CD4-positive, alpha-beta T cell treated with Interleukin-1 beta for 1 hour (primary cell): ENCODE measurements at regions not wholly inside any gene's neighbourhood (a gene's known extent, or its start where the extent isn't known, plus 50 kb on each side); places are given as distances from the start of the nearest gene placed in this dataset.
A peak's percentile ranks its signal among the peaks of the same experiment; 100 is the strongest.
"Not testable (repeated sequence)": the region's sequence is repeated elsewhere in the genome, so short reads cannot be mapped to it uniquely, and the experiment has no call there.

Source experiments
- DNase-seq, 2 donors: peaks; one replicate each; pipeline ENCODE4 v3.0.0-alpha.2; 2020 to 2022

DNA sequence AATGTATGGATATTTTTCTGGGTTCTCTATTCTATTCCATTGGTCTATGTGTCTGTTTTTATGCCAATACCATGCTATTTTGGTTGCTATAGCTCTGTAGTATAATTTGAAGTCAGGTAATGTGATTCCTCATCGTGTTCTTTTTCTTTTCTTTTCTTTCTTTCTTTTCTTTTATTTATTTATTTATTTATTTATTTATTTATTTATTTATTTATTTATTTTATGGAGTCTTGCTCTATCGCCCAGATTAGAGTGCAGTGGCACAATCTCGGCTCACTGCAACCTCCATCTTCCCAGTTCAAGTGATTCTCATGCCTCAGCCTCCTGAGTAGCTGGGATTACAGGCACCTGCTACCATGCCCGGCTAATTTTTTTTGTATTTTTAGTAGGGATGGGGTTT is 315.2 kb downstream of the SV2B start:
- DNase-seq = not testable (repeated sequence)

DNA sequence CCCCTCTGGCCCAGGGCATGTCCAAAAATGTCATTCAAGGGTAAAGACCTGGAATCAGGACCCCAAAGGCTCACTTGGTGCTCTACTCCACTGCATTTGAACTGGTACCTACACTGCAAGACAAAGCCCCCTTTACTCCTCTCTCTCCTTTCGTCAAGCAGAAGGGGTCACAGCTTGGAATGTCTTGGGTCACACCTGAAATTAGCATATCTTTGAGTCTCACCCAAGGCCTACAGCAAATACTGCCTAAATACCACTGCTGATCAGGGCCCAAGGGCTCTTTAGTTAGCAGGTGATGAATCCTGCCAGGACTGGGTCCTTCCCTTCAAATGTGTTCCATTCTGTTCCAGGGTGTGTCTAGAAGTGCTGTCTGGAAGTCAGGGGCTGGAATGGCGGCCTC is 320.6 kb downstream of the SV2B start:
- no peak for DNase-seq

DNA sequence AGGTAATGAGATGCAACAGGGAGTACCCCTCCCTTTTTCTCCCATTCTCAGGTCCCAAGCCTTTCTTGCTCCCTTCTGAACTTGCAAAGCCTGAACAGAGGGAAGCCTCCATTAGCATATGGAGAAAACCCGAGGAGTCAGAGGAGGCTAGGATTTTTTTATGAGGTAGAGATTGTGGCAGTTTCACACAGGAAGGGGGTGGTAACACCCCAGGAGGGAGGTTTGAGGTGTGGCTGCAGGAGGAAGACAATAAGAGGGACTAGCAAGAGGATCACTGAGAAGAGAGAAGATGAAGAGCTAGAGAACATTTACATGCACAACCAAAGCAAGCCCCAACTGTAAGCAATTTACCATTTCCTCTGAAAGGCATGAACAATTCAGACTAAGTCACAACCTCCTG is 322.7 kb downstream of the SV2B start:
- DNase-seq = peak; percentile 6 to 43

DNA sequence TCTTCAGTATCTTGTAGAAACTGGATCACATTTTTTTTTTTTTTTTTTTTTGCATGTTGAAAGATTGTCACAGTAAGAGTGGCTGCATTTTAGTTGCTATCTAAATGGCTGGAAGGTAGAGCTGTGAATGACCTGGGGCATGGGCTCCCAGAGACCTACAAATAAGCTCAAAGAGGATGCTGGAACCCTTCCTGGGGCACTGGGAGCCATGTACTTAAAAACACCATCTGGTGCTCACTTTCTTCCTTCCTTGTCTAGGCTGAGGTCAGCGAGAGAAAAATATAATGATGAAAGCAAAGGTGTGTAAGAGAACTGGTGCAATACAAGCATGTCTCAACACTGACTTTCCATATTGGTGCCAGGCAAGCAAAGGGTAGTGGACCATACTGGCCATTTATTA is 323.9 kb downstream of the SV2B start:
- no peak for DNase-seq

DNA sequence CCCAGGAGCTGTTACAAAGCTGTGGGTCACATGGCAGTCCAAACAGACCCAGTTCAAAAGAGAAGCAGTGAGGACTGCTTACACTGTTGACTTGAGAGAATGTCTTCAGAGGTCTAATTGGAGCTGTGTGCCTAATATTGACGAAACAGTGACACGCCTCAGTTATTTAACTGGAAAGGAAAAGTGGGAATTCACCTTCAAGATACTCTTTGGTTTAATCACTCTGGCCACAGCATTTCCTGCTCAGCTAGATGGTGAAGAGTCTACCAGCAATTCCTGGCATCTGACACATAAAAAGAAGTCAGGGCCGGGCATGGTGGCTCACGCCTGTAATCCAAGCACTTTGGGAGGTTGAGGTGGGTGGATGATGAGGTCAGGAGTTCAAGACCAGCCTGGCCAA is 326.4 kb downstream of the SV2B start:
- peak in 1 of 2 donors; percentile 43 for DNase-seq

DNA sequence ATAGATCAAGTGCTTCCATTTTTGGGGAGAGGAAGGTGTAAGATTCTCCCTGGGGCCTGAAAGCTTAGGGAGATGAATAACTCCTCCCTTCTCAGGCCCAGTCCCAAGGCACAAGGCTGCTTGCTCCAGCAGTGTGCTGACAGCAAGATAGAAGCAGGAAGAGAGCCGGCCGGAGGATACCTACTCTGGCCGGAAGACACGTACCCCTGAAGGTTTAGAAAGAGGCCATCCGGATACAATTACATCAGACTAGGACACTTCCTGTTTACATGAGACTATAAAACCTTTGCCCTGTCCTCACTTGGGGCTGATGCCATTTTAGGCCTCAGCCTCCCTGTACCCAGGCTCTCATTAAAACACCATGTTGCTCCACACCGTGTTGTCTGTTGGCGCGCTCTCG is 329.9 kb downstream of the SV2B start:
- no peak for DNase-seq

DNA sequence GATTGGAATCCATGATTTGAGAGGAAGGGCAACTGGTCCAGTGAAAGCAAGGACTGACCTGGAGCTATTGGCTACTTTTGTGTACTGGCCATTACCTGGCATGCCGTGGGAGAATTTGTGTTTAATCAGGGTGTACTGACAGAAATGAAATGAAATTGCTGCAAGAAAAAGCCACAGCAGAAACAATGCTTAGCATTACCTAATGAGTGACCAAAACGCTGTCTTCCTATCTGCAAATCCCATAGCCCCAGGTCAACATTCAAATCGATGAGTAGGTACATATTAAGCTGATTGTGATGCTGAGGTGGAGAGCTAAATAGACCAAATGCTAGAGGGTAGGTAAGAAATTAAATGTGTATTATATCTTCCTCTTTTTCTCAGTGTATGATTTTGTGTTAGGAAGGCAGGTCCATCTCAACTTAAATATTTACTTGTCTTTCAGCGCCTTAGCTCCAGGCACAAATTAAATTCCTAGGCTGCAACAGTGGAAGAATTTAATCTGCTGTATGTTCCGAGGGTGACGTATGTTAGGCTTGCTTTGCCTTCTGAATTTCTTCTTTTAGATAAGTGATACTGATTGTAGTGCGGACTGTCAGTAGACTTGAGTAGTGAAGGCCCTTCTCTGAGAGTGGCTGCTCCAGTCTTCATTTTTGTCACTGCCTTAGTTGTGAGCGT is 331.1 kb downstream of the SV2B start:
- DNase-seq = no peak

DNA sequence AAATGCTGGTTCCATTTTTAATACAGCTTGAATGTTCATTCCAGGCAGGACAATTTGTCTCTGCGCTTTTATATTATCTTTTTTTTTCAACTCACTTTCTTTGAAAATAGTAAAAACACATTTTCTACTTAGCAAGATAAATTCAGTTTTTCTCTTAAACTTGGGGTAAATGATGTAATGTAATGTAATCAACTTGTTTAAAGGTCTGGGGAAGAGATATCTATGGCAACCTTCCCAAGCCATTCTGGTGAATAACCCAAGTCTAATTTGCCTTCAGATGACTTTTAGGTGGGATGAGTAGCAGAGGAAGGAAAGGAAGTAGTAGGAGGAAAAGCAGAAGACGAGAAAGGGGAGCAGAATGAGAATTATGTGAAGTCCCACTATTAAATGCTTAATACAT is 335.1 kb downstream of the SV2B start:
- DNase-seq = no peak

DNA sequence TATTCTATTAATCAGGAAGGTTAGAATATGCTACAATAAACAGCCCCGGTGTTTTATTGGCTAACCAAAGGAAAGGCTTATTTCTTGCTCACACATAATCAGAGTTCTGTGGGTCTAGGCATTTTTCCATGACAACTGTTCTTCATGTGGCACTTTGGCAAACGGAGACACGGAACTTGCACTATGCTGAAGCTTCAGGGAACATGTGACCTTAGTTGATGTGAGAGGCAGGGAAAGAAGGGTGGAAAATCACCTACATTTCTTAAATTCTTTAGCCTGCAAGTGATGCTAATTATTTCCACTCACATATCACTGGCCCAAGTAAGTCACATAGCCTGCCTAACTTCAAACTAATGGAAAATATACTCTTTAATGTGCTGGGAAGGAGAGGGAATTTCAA is 344.6 kb downstream of the SV2B start:
- DNase-seq = no peak

DNA sequence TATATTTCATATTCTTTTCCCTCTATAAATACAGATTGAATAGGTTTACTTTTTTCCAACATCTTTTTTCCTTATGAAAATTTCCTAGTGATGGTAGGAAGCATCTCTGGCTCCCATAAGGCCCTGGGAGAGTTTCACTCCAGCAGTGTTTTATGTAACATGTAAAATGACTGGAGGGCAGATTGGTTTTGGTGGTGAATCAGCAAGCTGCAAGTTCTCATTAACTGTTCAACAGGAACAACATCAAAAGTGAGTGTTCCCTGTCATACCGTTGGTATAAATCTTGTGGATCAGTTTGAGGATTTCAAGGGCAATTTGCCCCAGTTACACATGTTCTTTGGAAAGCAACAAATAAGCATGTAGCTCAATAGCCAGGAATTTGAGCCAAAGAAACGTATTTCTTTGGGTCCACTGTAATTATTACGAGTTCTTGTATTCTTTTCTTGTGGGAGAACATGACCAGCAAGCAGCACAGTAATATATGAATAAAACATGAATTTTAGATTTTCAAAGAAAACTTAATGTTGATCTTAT is 345.7 kb downstream of the SV2B start:
- DNase-seq = no peak

DNA sequence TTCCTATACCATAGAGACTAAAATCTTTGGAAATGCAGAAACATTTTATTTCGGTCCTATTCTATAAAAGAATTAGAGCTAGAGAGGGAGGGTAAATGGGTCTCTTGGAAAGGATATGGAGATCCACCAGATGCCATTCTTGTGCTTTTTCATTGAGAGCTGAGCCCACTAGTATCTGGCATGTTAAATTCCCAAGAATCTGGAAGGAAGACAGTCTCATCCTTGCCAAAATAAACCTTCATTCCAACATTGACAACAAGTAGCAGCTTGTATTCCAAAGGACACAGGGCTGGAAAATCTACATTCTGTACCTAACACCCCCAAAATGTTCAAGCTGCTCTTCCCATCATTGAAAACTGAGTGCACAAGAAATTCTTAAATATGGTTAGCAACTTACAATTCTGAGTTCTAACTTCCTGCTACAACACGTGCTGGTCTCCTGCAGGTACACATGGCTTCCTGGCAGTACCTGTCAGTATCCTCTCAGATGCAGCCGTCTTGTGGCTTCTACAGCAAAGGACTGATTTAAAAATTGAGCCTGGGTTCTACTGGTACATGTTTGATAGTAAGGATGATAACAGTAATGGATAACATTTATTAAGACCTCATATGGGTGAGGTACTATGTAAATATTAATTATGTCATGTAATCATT is 348.1 kb downstream of the SV2B start:
- DNase-seq = no peak

DNA sequence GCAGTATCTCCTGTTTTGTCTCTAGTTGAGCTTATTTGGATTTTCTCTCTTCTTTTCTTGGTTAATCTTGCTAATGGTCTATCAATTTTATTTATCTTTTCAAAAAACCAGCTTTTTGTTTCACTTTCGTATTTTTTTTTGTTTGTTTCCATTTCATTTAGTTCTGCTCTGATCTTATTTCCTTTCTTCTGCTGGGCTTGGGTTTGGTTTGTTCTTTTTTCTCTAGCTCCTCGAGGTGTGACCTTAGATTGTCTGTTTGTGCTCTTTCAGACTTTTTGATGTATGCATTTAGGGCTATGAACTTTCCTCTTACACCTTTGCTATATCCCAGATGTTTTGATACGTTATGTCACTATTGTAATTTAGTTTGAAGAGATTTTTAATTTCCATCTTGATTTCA is 353.3 kb downstream of the SV2B start:
- peak in 1 of 2 donors; percentile 39 for DNase-seq

DNA sequence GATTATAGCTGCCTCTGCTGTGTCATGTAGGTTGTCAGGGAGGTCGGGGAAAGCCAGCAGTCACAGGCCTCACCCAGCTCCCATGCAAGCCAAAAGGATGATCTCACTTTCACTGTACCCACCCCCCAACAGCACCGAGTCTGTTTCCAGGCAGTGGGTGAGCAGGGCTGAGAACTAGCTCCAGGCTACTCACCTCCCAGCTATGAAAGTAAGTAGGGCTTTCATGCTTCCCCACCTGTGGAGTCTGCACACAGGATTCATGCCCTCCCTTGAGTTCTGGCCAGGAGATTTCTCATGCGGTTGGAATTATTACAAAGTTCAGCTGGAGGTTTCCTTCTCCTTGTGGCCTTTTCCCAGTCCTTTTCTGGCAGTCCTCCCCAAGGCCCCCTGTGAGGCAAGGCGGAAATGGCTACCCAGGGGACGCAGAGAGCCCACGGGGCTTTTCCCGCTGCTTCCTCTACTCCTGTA is 356.2 kb downstream of the SV2B start:
- DNase-seq = no peak

DNA sequence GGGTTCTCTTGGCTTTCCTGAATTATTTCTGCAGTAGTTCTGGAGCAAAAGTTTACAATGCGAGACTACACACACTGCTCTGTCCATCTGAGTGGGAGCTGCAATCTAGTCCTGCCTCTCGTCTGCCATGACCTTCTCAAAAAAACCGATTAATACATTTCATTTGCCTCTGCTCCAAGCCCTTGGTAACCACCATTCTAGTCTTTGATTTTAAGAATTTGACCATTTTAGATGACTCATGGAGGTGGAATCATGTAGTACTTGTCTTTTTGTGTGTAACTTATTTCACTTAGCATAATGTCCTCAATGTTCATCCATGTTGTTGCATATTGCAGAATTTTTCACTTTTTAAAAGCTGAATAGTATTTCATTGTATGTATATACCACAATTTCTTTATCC is 356.9 kb downstream of the SV2B start:
- DNase-seq = no peak

DNA sequence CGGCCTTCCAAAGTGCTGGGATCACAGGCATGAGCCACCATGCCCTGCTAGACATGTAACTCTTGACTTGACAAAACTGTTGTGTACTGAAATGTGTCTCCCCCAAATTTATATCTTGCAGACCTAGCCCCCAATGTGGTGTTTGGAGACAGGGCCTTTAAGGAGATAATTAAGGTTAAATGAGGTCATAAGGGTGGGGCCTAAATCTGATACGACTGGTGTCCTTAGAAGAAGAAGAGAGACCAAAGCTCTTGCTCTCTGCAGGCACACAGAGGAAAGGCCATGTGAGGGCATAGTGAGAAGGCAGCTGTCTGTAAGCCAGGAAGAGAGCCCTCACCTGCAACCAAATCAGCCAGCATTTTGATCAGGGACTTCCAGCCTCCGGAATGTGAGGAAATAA is 361.3 kb downstream of the SV2B start:
- no peak for DNase-seq

DNA sequence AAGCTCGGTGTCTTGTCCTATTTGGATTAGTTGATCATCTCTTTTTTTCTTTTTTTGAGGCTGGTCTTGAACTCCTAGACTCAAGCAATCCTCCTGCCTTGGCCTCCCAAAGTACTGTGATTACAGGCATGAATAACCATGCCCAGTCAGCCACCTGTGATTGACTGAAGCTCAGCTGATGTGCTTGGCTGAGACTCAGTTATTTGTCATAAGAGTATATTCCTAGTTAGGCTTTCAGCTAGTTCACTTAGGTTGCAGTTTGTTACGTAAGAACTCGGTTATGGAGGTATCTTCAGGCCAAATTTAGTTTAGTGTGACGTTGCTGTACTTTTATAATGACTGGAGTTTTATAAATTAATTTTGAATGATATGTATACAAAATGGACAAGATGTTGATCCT is 365.0 kb downstream of the SV2B start:
- no peak for DNase-seq

DNA sequence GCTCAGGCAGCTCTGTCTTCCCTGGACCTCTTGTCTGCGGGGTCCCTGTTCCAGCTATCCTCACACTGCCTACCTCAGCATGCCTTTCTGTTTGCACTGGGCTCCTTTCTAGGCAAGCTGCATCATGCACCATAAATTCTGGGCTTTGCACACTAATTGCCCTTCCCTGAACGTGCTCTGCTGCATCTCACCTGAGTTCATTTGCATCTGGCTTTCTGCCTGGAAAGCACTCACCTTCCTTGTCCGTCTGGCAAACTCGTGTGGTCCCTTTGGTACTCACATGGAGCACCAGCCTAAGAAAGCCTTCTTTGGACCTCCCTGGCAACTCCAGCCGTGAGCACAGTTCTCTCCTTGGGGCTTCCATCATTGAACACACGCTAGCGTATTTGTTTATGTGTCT is 365.6 kb downstream of the SV2B start:
- DNase-seq = no peak

DNA sequence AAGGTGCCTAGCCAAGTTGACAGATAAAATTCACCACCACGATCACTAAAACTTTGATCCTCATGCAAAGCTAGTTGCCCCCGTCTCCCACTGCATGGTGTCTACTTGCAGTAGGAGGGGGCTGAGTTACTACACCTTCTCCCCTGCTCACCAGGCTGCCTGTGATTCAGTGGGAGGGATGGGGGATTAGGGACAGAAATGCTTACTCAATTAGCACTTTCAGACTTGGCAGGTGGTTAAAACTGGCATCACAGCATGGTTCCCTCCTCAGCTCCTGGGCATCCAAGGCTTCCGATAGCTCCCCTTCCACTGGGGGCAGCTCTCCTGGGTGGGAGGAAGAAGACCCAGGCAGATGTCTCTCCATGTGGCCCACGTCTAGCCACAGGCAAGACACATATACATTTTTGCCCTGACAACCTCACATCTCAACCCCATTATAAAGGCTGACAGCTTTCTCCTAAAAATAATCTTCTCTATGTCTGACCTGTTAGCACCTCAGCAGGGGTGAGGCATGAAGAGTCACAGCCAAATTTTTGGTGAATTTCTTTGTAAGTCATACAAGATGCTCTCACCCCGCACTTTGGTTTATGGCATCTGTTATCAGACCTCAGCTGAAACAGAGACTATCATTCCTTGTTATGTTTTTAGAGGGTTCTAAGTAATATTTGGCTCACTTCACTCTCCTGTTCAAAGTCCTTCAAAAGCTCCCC is 369.0 kb downstream of the SV2B start:
- DNase-seq = no peak

DNA sequence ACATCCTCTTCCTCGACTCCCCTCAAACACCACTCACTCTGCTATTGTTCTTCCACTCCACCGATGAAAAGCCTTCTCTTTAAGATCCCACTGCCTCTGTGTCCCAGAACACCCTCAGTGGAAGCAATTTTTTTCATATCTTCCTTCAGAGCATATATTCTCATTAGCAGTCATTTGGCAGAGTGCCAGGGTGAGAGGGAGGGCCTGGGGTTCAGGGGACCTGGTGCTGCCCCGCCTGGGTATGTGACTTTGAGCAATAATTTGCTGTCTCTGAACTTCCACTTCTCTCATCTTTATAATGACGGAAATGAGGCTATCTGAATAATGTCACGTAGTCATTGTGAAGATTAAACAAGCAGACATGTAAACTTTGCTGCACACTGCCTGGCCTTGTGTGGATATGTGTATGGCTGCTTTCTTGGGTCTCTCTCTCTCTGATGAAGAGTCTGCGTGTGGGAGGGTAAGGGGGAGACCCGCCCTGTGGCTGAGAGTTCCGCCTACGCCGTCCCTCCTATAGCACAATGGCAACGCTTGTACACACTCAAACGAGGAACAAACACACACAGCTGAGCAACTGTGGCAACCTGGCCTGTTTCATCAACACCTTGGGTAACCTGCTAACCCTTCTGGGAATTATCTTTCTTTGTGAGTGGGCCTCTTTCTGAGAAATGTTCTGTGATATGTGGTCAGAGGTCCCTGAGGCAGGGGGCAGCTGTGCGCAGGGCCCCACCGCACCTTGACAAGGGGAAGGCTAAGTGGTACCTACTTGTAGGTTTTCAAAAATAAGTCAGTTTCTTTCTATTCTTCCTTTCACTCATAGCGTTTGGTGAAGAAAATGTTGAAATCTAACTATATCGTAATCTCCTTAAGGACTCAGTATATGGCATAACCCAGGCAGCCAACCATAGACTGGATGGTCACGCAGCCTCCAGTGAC is 369.8 kb downstream of the SV2B start:
- DNase-seq = peak; percentile 78 to 88

DNA sequence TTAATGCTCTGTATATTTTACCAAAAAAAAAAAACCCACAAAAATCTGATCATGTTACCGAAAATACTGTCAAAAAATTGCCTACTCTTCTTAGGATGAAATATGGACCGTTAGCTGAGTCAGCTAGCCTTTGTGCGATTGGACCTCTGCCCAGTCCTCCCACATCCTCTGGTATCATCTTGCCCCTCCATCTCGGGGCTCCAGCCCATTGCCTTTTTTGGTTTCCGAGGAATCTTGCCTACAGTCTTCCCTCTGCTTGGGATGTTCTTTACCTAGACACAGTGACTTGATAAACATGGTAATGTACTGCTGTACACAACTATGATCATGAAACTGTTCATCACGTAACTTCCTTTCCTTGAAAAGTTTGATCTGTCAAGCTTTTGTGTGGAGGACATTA is 371.4 kb downstream of the SV2B start:
- peak in 1 of 2 donors; percentile 25 for DNase-seq

DNA sequence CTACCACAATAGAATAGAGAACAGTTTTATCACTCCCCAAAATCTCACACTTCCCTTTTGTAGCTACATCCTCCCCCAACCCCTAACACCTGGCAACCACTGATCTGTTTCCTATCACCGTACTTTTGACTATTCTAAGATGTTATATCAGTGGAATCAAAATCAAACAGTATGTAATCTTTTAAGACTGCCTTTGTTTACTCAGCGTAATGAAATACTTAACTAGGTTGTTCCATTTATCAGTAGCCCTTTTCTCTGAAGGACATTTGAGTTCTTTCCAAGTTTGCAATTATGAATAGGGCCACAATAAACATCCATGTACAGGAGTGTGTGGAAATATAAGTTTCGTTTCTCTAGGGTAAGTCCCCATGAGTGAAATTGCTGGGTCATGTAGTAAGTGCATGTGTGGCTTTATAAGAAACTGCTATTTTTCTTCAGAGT is 372.3 kb downstream of the SV2B start:
- peak; percentile 16 to 72 for DNase-seq

DNA sequence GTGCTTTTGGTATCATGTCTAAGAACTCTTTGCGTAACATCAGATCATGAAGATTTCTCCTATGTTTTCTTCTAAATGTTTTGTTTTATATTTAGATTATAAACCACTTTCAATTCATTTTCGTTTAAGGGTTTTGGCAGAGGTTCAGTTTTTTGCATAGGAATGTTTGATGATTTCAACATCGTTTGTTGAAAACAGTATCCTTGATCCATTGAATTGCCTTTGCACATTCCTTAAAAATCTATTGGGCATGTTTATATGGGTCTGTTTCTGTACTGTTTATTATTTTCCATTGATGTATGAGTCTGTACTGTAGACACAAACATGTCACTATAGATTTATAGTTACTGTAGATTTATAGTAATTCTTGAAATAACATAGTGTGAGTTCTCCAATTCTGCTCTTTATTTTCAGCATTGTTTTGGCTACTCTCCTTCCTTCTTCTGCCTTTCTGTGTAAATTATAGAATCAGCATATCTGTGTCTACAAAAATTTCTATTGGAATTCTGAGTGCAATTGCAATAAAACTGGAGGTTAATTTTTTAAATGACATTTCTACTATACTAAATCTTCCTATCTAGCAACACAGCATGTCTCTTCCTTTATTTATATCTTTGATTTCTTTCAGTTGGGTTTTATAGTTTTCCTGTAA is 374.0 kb downstream of the SV2B start:
- DNase-seq = no peak
